ENCODE measurements at regions not wholly inside any gene's neighbourhood (a gene's known extent, or its start where the extent isn't known, plus 50 kb on each side); places are given as distances from the start of the nearest gene placed in this dataset.

DNA sequence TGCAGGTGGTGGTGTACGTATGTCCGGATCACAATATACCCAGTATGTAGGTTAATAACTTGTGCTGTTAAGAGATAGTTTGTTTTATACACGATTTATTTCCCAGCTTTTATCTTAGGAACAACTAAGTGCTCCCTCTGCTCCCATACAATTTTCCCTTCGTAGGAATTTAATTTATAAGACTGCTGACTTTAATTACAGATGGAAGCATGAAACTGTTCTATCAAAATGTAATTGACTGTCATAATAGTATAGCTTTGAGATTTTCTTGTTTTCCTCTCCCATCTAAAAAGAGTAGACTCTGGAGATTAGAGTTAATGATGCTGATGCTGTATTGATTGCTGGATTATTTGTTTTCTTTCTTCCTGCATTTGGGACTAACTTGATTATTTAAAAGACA lies 370.7 kb upstream of the SGO1 start:
- TF ChIP-seq, protein P1, sequence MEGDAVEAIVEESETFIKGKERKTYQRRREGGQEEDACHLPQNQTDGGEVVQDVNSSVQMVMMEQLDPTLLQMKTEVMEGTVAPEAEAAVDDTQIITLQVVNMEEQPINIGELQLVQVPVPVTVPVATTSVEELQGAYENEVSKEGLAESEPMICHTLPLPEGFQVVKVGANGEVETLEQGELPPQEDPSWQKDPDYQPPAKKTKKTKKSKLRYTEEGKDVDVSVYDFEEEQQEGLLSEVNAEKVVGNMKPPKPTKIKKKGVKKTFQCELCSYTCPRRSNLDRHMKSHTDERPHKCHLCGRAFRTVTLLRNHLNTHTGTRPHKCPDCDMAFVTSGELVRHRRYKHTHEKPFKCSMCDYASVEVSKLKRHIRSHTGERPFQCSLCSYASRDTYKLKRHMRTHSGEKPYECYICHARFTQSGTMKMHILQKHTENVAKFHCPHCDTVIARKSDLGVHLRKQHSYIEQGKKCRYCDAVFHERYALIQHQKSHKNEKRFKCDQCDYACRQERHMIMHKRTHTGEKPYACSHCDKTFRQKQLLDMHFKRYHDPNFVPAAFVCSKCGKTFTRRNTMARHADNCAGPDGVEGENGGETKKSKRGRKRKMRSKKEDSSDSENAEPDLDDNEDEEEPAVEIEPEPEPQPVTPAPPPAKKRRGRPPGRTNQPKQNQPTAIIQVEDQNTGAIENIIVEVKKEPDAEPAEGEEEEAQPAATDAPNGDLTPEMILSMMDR (IDR thresholded peaks at IDR 0.05; ENCODE audit: low read length): no peak
- TF ChIP-seq EZH2 (optimal IDR thresholded peaks at IDR 0.05; ENCODE audit: low read depth, low read length) (no peak), EZH2phosphoT487 (IDR thresholded peaks at IDR 0.05; ENCODE audit: low read length) (no peak)
